Astrocyte (in vitro differentiated cells and primary cell): ENCODE measurements at regions not wholly inside any gene's neighbourhood (a gene's known extent, or its start where the extent isn't known, plus 50 kb on each side); places are given as distances from the start of the nearest gene placed in this dataset.

Experiments
- CTCF ChIP-seq: IDR thresholded peaks from 2 replicates; pipeline ENCODE4 v1.5.1; 2011; ENCODE audit warnings: low read depth, mild to moderate bottlenecking, inconsistent platforms, low read length, moderate library complexity; ENCODE audit not compliant: insufficient read depth
- EZH2 ChIP-seq: IDR thresholded peaks from 2 replicates; pipeline ENCODE4 v1.6.1; 2012; ENCODE audit warnings: mild to moderate bottlenecking, low read length, inconsistent platforms; ENCODE audit not compliant: insufficient read depth

DNA sequence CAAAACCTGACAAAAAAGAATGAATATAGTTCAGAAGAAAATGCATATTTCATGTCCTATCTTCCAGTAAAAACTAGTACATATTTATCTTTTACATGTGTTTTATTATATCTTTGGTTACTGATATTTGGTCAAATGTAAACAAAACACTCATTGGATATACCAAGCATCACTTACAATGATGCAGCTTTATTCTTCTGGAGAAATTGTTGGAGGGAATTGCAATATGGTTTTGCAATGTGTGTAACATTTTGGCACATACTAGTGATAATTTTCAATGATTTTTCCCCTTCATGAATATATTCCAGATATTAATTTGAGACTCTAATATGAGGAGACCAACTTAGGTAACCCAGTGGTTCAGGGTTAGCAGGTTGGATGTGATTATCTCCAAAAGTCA lies 146.1 kb downstream of the ZC3H11B start:
- no peak for TF ChIP-seq CTCF
- TF ChIP-seq EZH2 = no peak
